ENCODE measurements at regions not wholly inside any gene's neighbourhood (a gene's known extent, or its start where the extent isn't known, plus 50 kb on each side); places are given as distances from the start of the nearest gene placed in this dataset.

DNA sequence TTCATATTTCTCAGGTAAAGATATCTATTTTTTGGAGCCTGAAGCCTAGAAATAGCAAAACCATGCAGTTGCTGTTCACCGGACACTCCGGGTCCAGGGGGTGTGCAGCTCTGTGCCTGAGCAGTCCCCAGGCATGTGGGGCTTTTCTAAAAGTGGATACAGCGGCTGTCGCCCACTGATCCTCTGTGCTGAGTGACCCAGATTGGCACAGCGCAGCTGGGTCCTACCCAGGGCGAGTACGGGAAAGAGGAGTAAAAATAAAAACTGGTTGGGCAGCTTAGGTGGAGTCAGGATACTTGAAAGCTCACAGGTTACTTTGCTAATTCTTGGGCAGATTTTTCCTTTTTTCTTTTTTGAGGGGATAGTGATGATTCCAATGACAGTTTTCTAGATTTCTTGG, 118.8 kb downstream of the UCHL1 start:
- no peak for DNase-seq (ENCODE audit: low spot score in 2 of 2)
- H3K27ac ChIP-seq, result no peak overlapping the region
- H3K4me1 ChIP-seq, result peaks cover 0 to 4% (median 0%) of the 10 kb centered on the region in 4 donors
- no peaks in the 10 kb centered on the region for H3K27me3 ChIP-seq
- whole genome bisulfite sequencing, 2 donors, result 83 to 85% methylated on average over 7 of the region's 7 CpGs
- TF ChIP-seq EP300 (IDR thresholded peaks at IDR 0.05) (no peak), POLR2A (IDR thresholded peaks at IDR 0.05) (no peak)
- TF ChIP-seq, protein P1, sequence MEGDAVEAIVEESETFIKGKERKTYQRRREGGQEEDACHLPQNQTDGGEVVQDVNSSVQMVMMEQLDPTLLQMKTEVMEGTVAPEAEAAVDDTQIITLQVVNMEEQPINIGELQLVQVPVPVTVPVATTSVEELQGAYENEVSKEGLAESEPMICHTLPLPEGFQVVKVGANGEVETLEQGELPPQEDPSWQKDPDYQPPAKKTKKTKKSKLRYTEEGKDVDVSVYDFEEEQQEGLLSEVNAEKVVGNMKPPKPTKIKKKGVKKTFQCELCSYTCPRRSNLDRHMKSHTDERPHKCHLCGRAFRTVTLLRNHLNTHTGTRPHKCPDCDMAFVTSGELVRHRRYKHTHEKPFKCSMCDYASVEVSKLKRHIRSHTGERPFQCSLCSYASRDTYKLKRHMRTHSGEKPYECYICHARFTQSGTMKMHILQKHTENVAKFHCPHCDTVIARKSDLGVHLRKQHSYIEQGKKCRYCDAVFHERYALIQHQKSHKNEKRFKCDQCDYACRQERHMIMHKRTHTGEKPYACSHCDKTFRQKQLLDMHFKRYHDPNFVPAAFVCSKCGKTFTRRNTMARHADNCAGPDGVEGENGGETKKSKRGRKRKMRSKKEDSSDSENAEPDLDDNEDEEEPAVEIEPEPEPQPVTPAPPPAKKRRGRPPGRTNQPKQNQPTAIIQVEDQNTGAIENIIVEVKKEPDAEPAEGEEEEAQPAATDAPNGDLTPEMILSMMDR (IDR thresholded peaks at IDR 0.05), result no peak
- H3K4me3 ChIP-seq, result no peak overlapping the region
- no peaks in the 10 kb centered on the region for H3K36me3 ChIP-seq
- H3K9me3 ChIP-seq, result peaks cover 0 to 6% (median 0%) of the 10 kb centered on the region in 4 donors

DNA sequence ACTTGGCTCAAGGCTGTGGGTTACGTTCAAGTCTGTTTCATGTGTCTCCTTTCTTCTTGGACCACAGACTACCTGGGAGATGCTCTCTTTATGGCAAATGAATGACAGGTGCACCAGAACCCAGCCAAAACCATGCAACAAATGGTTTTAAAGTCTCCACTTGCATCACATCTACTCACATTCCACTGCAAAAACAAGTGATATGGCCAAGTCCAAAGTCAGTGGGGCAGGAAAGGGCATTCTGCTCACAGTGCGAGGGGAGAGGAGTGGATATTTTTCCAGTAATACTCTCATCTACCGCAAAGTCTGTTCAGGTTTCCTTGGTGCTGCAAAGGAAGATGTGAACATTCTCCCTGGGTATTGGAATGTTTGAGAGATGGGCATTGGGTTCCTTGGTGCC, 120.5 kb downstream of the UCHL1 start:
- Histone ChIP-seq H3K27ac (no peak overlapping the region), H3K27me3 (no peaks in the 10 kb centered on the region), H3K36me3 (no peaks in the 10 kb centered on the region), H3K4me3 (no peak overlapping the region), H3K4me1 (peaks cover 0 to 15% (median 0%) of the 10 kb centered on the region in 4 donors), H3K9me3 (peaks cover 0 to 6% (median 0%) of the 10 kb centered on the region in 4 donors)
- no peak for DNase-seq (ENCODE audit: low spot score in 2 of 2)
- TF ChIP-seq, protein P1 (IDR thresholded peaks at IDR 0.05), result no peak
- no peak for TF ChIP-seq EP300 (IDR thresholded peaks at IDR 0.05)
- TF ChIP-seq POLR2A (IDR thresholded peaks at IDR 0.05), result no peak
- whole genome bisulfite sequencing, 2 donors, result 97 to 98% methylated on average over 3 of the region's 3 CpGs

DNA sequence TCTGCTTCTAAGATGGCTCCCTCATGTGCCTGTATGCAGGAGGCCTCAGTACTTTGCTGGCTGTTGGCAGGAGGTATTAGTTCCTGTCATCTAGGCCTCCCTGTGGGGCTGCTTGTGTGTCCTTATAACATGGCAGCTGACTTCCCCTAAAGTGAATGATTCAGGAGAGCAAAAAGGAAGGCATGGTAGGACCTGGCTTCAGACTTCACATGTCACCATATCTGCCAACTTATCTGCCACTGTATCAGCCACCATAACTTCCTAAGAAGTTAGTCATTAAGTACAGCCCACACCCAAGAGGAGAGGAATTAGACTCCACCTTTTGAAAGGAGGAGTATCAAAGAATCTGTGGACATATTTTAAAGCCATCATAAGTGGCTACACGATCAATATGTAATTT, 122.5 kb downstream of the UCHL1 start:
- H3K27ac ChIP-seq, result no peak overlapping the region
- 95% methylated on average over 1 of the region's 1 CpG for WGBS, 2 donors
- no peaks in the 10 kb centered on the region for H3K36me3 ChIP-seq
- H3K4me1 ChIP-seq, result peaks cover 0 to 21% (median 0%) of the 10 kb centered on the region in 4 donors
- H3K27me3 ChIP-seq, result no peaks in the 10 kb centered on the region
- no peak for DNase-seq (ENCODE audit: low spot score in 2 of 2)
- H3K4me3 ChIP-seq, result no peak overlapping the region
- peaks cover 0 to 6% (median 0%) of the 10 kb centered on the region in 4 donors for H3K9me3 ChIP-seq
- TF ChIP-seq POLR2A (IDR thresholded peaks at IDR 0.05), result no peak
- TF ChIP-seq EP300 (IDR thresholded peaks at IDR 0.05), result no peak
- TF ChIP-seq, protein P1 (IDR thresholded peaks at IDR 0.05), result no peak

DNA sequence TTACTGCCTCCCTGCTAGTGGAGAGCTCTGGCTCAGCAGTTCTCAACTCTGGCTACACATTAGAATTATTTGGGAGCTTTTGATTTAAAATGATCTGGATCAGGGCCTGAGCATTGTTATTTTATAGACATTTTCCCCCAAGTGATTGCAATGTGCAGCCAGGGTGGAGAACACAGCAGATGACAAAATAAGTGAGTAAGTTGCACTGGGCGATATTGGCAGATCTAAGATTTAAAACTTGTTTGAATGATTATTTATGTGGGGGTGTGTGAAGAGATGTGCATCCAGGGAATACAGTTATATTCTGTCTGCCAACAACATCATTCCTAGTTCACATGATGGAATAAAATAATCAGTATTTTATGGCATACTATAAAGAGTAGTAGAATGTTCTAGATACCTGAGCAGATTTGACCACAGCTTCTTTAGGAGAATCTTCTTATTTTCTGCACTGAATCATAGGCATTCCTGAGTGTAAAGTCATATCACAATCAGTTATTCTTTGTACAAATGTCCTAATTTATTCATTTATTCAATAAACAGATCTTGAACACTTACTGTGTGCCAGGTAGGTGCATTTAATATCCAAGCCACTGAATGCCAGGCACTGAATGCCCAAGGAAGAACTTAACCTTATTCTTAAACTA, 123.9 kb downstream of the UCHL1 start:
- no peak for DNase-seq (ENCODE audit: low spot score in 2 of 2)
- WGBS, 2 donors, result 63 to 71% methylated on average over 1 of the region's 1 CpG
- Histone ChIP-seq H3K27ac (no peak overlapping the region), H3K4me1 (peaks cover 0 to 35% (median 2%) of the 10 kb centered on the region in 4 donors), H3K27me3 (no peaks in the 10 kb centered on the region), H3K4me3 (no peak overlapping the region), H3K36me3 (no peaks in the 10 kb centered on the region), H3K9me3 (peaks cover 0 to 6% (median 0%) of the 10 kb centered on the region in 4 donors)
- TF ChIP-seq POLR2A (IDR thresholded peaks at IDR 0.05) (no peak), EP300 (IDR thresholded peaks at IDR 0.05) (no peak)
- TF ChIP-seq, protein P1 (IDR thresholded peaks at IDR 0.05), result no peak

DNA sequence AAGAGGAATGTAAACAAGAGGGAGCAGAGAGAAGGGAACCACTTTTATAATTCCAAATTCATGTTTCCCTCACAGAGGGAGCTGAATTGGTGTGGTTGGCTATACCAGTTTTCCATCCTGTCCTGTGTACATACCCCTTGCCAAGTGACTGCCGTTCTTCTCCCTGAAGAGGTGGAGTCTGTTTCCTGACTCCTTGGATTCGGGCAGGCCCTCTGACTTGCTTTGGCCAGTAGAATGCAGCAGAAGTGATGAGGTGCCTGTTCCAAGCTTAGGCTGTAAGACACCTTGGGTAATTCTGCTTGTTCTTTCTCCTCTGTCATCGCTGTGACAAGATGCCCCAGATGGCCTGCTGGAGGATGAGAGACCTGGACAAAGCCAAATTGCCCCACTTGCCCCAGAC, 124.7 kb downstream of the UCHL1 start:
- Histone ChIP-seq H3K4me1 (peaks cover 0 to 36% (median 2%) of the 10 kb centered on the region in 4 donors), H3K9me3 (peaks cover 0 to 6% (median 0%) of the 10 kb centered on the region in 4 donors), H3K4me3 (no peak overlapping the region), H3K36me3 (no peaks in the 10 kb centered on the region), H3K27me3 (no peaks in the 10 kb centered on the region), H3K27ac (no peak overlapping the region)
- WGBS, 2 donors, result 53 to 84% methylated on average over 3 of the region's 3 CpGs
- no peak for DNase-seq (ENCODE audit: low spot score in 2 of 2)
- TF ChIP-seq, protein P1 (IDR thresholded peaks at IDR 0.05), result no peak
- TF ChIP-seq POLR2A (IDR thresholded peaks at IDR 0.05) (no peak), EP300 (IDR thresholded peaks at IDR 0.05) (no peak)
